Activated CD8-positive, alpha-beta memory T cell treated with anti-CD3 and anti-CD28 coated beads for 48 hours (primary cell): ENCODE measurements at regions not wholly inside any gene's neighbourhood (a gene's known extent, or its start where the extent isn't known, plus 50 kb on each side); places are given as distances from the start of the nearest gene placed in this dataset.

Experiments
- DNase-seq, 3 experiments: peaks; one replicate each; pipeline ENCODE4 v3.0.0-alpha.2; 2020; ENCODE audit warnings: low read depth in 2 of 3, low spot score in 2 of 3

DNA sequence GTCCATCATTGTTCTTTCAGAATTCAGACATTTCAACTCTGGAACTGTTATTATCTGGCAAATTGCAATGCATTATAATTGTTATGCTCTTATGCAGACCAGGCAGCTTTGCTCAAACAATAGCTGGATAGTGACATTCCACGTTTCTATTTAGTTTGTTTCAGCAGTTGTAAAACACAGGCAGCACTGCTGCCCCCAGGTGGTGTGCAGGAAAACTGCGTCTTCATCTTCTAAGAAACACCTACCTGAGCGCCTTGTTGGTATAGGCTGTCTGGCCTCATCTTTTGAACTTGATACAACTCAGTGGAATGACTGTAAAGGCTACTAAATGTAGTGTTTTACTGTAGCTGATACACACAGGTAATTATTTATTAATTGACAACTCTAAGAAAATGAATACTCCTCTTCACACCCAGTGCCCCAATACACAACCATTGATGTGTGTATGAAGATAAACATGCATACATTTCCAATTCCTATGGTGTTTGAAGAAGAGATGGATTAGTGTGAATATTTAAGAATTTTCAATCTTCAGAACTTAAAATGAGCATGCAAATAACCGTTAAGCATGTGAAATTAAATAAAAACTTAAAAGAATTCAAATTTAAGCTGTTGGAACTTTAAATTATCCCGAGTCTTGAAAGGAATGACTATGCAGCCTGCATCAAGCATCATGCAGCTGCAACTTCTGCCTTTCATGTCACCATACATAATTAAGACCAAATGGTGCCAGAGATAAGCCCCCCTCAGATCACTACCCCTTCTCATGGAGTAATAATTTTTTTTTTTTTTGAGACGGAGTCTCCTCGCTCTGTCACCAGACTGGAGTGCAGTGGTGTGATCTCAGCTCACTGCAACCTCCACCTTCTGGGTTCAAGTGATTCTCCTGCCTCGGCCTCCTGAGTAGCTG is 85.6 kb downstream of the CD8B2 start:
- no peak for DNase-seq

DNA sequence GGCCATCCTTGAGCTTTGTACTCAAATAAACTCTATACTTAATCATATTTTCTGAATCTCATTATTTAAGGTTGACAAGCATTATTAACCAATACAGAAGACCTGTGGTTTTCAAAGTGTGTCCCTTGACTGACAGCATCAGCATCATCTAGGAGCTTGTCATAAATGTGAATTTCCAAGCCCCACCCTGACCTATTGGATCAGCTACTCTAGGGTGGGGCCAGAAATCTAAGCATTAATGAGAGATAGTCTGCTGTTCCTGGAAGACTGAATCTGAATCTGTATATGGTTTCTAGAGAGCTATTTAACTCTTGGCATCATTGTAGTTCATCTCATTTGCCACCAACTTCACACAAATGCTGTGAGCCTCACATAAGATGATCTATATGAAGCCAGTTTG is 86.6 kb downstream of the CD8B2 start:
- no peak for DNase-seq

GRCh38 chr2:106575955-106576354 is 88.8 kb downstream of the CD8B2 start:
- no peak for DNase-seq

- no peak for DNase-seq
Observed at GRCh38 chr2:106577255-106577651, 90.1 kb downstream of the CD8B2 start.

DNA sequence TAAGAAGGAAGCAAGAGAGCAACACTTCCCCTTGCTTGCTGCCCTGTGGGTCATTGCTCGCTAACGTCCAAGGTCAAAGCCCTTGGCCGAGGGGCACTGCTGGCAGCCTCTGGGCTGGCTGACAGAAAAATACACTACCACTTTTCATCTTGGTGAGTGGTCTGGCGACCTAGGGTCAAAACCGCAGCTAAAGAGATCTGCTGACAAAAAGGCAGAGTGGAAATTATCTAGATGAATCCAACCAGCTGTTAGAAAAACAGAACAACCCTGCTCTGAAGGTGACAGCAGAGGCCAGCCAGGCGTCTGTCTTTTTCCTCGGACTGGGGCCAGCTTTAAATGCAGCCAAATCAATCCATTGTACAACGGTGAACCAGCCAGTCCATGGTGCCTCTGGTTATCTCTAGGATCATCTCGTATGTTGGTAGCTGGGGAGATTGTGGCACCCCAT is 92.6 kb downstream of the CD8B2 start:
- DNase-seq: no peak

- DNase-seq: no peak
Observed at GRCh38 chr2:106580241-106580640, 93.1 kb downstream of the CD8B2 start.

DNA sequence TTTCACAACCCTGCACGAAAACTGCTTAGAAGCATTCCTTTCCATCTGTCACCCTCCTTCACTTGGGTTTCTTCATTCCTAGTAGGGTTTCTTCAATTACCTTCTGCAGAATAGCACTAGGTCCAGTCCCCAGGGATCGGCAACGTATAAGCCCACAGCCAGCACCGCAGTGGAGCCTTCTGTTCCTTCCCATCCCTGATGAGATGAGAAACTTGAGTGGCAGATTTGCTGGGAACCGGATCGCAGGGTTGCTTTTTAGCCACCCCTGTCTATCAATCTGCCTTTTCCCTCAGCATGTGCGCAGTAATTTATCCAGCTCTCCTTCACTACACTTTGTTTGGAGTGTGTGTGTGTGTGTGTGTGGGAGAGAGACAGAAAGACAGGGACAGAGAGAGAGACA is 94.2 kb downstream of the CD8B2 start:
- no peak for DNase-seq

DNA sequence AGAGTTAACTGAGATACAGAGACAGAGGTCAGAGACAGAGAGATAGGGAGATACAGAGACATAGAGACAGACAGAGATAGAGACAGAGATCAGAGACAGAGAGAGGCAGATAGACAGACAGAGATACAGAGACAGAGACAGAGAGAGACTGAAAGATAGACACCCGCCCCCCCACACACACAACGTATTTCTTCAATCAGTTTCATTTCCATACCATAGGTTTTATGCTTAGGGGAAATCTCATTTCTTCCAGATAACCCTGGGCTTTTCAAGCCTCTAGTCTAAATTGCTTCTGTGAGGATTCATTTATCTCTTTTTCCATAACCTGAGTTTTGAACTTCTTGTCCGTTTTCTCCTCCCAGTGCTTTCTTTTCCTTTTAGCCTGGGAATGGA is 94.6 kb downstream of the CD8B2 start:
- DNase-seq: no peak

DNA sequence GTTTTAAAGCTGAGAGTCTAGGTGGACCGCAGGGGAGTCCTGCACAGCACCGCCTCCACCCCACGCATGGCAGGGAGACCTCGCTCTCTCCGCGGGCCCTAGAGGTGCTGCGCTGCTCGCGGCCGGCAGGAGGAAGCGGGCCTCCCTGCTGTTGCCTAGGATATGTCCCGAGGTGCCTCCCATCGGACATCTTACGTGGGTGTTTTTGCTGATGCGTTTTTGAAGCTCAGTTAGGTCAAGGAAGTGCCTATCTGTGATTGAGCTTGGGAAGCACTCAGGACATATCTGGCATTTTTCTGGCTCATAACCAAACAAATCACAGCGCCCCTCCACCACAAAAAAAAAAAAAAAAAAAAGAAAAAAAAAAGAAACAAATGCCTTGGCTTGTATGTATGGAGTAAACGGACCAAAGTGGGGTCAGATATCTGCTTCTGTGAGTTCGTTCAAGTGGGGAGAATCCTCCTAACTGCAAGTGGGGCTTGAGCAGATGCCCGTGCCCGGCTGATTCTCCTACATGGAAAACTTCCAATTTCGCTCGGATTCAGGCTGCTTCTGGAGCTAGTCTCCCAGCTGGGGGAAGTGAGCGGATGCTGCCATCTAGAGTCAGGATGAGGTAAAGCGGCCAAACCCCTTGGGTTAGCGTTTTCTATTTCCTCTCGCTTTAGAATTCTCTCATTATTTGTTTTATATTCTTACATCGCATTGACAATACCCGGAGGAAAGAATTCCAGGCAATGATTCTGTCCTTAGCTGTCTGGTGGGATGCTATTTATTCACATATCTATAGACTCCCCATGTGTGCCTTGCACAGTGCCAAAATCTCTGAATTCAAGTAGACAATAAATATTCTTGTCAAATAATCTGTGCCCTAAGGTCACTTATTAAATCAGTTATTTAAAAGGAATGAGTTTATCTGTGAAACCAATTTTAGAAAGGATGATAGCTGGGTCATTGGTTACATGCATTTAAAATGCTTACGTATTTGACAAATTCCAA is 95.3 kb downstream of the CD8B2 start:
- DNase-seq: peak; percentile 13 to 27 (median 25)

- no peak for DNase-seq
Observed at GRCh38 chr2:106584304-106584954, 97.3 kb downstream of the CD8B2 start.

- DNase-seq: no peak
Observed at GRCh38 chr2:106596844-106597243, 109.7 kb downstream of the CD8B2 start.

DNA sequence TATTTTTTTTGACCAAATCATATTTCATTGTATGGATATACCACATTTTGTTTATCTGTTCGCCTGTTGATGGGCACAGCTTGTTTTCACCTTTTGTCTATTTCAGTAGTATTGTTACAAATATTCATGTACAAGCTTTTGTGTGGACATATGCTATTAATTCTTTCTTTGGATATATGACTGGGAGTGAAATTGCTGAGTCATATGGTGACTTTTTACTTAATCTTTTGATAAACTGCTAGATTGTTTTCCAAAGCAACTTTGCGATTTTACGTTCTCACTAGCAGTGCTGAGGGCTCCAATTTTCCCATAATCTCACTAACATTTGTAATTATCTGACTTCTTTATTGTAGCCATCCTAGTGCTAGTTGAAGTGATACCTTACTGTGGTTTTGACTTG is 112.4 kb downstream of the CD8B2 start:
- DNase-seq: no peak

DNA sequence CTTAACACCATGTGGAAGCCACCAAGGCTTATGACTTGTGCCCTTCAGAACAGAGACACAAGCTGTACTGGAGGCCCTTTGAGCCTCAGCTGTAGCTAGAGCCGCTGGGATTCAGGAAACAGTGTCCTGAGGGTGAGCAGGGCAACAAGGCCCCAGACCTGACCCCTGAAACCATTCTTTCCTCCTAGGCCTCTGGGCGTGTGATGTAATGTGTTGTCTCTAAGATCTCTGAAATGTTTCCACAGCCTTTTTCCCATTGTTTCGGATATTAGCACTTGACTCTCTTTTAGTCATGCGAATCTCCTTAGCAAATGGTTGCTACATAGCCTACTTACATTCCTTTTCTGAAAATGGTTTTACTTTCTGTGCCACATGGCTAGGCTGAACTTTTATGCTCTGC is 114.9 kb downstream of the CD8B2 start:
- no peak for DNase-seq

DNA sequence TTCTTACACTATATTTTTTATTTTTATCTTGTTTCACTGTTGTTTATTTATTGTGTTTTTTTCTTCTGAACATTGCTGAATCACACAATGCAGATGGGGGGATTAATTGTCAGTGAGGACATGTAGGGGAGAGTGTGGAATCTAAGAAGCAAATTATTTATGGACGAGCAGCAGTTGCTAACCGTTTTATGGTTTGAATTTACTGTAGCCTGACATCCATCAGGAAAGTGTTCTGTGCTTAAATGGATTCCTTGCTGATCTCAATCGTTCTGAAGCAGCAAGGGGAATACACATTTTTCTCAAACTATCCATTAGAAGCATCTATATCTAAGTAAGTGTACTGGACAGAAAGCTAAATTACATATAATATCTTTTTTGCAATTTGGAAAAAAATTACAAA is 119.5 kb downstream of the CD8B2 start:
- no peak for DNase-seq

DNA sequence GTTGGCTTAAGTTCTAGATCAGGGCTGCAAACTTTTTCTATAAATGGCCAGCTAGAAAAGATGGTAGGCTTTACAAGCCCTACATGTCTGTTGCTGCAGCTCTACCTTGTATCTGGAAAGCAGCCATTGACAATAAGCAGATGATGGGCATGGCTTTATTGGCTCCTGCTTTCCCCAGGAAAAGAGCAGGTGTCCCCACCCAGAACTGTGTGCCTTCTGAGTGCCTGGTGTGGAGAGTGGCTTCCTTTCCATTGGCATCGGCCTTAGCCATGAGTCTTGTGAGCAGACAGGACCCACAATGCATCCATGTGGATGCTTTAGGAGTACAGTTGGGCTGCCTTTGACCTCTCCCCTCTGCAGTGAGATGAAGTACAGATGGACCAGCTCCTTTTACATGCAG is 120.2 kb downstream of the CD8B2 start:
- DNase-seq: no peak

- no peak for DNase-seq
Observed at GRCh38 chr2:106609780-106610179, 122.6 kb downstream of the CD8B2 start.

- DNase-seq: no peak
Observed at GRCh38 chr2:106614511-106615291, 127.5 kb downstream of the CD8B2 start.

DNA sequence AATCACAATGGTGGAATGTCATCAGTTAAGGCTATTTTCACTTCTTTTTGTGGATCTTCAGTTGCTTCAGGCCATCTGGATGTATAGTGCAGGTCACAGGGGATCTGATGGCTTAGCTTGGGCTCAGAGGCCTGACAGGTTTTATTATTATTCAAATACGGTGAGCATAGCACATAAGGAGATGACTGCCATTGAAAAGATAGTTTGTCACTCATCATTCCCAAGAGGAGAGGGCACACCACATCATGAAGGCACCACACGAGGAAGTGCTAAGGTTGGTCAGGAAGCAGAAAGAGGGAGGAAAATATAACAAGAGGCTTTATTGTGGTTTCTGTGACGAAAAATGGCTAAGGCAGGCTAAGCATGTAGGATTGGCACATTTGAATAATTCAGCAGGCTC is 131.4 kb downstream of the CD8B2 start:
- DNase-seq: no peak

DNA sequence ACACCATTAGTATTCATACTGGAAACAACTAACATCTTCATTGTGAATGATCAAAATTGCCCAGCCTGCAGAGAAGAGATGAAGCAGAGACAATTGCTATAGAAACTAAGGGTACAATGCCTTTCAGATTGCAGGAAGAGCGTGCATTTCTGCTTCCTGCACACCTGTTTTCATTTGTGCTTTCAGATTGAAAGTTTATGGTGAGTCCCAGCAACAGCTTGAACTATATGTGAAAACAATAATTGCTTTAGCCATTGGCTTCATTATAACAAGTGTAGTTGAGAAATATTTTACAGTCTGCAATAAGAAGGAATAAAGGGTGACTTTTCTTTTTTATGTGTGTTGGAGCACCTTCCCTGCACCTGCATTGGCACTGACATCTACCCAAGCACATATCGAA is 136.3 kb downstream of the CD8B2 start:
- no peak for DNase-seq

- no peak for DNase-seq
Observed at GRCh38 chr2:106624787-106625380, 137.7 kb downstream of the CD8B2 start.
